Adipocyte (in vitro differentiated cells): ENCODE measurements at regions not wholly inside any gene's neighbourhood (a gene's known extent, or its start where the extent isn't known, plus 50 kb on each side); places are given as distances from the start of the nearest gene placed in this dataset.
"Not testable (repeated sequence)": the region's sequence is repeated elsewhere in the genome, so short reads cannot be mapped to it uniquely, and the experiment has no call there.

Experiments used
- DNase-seq: peaks from one replicate; pipeline ENCODE4 v3.0.0-alpha.2; 2015; ENCODE audit warnings: low read depth
- H3K27me3 ChIP-seq: replicated peaks from 2 replicates; pipeline ENCODE4 v1.7.0; 2013; ENCODE audit warnings: mild to moderate bottlenecking, low read length, moderate library complexity; ENCODE audit not compliant: control insufficient read depth, insufficient read depth
- H3K36me3 ChIP-seq: 2 replicates; pipeline ENCODE4 v1.7.0; 2013; ENCODE audit warnings: low read length, mild to moderate bottlenecking, moderate library complexity; ENCODE audit not compliant: control insufficient read depth, insufficient read depth, severe bottlenecking
- H3K4me1 ChIP-seq: 2 replicates; pipeline ENCODE4 v1.7.0; 2013; ENCODE audit warnings: mild to moderate bottlenecking, low read length, moderate library complexity; ENCODE audit not compliant: control insufficient read depth, insufficient read depth
- H3K4me3 ChIP-seq: 2 replicates; pipeline ENCODE4 v1.7.0; 2013; ENCODE audit warnings: mild to moderate bottlenecking, low read length, moderate library complexity
- H3K9ac ChIP-seq: 2 replicates; pipeline ENCODE4 v1.7.0; 2013; ENCODE audit warnings: mild to moderate bottlenecking, low read length, moderate library complexity
- H3K9me3 ChIP-seq: 2 replicates; pipeline ENCODE4 v1.7.0; 2013; ENCODE audit warnings: mild to moderate bottlenecking, low read length, moderate library complexity; ENCODE audit not compliant: control insufficient read depth

GRCh38 chr14:56057071-56057741 is 61.0 kb upstream of the PELI2 start:
- Histone ChIP-seq H3K4me1 (no peaks in the 10 kb centered on the region), H3K4me3 (no peak overlapping the region), H3K9me3 (no peaks in the 10 kb centered on the region), H3K36me3 (no peaks in the 10 kb centered on the region), H3K27me3 (peaks cover 6% of the 10 kb centered on the region), H3K9ac (no peak overlapping the region)
- DNase-seq, result no peak

DNA sequence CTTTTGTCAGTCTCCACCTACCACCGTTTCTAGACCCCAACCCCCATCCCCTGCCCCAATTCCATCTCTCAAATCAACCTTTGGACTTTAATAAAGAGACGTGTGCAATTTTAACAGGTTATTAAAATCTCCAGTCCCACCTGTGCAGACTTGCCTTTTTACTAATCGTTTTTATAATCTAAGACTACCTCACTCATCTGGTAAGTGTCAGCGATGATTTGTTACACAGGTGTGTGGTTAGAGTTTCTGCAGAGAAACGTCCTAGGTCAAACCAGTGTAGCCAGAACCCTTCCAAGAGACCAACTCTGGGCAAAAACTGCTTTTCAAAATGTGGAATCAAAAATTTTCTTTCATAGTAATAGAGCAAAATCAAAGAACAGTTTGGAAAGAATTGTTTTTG is 60.4 kb upstream of the PELI2 start:
- no peak for DNase-seq
- Histone ChIP-seq H3K9me3 (no peaks in the 10 kb centered on the region), H3K4me1 (no peaks in the 10 kb centered on the region), H3K4me3 (no peak overlapping the region), H3K36me3 (no peaks in the 10 kb centered on the region), H3K9ac (no peak overlapping the region), H3K27me3 (peaks cover 6% of the 10 kb centered on the region)

DNA sequence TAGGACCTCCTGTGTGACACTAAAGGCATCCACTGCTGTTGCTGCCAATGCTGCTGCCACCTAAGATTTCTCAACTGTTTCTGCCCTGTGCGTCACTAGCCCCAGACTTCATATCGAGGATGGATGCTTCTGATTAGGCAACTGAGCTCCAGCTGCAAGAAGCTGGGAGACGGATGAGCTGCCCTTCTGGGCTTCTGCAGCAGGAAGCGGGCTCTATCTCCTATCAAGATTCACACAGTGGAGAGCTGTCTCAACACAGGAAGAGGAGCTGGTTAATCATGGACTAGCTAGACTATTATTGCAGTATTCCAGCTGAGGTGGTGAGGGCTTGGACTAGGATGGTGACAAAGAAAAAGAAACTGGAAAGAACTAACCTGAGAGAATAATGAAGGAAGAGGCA is 59.2 kb upstream of the PELI2 start:
- Histone ChIP-seq H3K27me3 (peaks cover 6% of the 10 kb centered on the region), H3K9ac (no peak overlapping the region), H3K4me3 (no peak overlapping the region), H3K4me1 (no peaks in the 10 kb centered on the region), H3K36me3 (no peaks in the 10 kb centered on the region), H3K9me3 (no peaks in the 10 kb centered on the region)
- no peak for DNase-seq

DNA sequence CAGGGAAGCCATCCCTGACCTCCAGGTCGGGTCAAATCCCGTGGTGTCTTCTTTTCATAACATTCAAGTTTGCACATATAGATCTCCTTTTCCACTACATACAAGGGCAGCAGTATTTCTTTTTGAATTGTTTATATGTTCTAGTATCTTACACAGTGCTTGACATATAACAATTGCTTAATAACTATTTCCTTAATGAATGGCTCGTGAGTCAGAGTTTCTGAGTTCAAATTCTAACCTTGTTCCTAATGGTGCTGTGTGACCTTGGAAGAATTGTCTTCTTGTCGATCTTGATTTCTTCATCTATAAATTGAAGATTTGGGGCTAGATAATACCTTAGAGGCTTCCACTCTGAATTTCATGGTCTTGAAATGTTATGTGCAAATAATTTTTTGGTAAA is 57.2 kb upstream of the PELI2 start:
- H3K27me3 ChIP-seq, result peaks cover 10% of the 10 kb centered on the region
- no peaks in the 10 kb centered on the region for H3K9me3 ChIP-seq
- H3K9ac ChIP-seq, result no peak overlapping the region
- DNase-seq, result no peak
- no peaks in the 10 kb centered on the region for H3K4me1 ChIP-seq
- no peak overlapping the region for H3K4me3 ChIP-seq
- H3K36me3 ChIP-seq, result no peaks in the 10 kb centered on the region

DNA sequence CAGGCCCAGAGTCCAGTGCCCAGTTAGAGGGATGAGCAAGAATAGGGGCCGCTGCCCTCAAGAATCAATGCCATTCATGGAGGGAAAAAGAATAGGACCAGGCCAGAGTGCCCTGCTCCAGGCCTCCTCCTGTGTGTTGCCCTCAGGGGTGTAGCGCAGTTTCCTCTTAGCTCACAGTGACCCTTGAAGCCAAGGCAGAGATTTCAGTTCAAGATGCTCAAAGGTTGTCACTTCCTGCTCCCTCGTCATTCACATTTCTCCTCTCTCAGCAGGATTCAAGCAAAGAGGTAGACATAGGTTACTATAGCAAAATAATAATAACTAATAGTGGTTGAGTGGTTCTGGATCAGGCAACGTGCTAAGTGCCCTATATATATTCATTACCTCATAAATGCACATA is 55.1 kb upstream of the PELI2 start:
- Histone ChIP-seq H3K9me3 (no peaks in the 10 kb centered on the region), H3K4me1 (no peaks in the 10 kb centered on the region), H3K9ac (no peak overlapping the region), H3K4me3 (no peak overlapping the region), H3K27me3 (peaks cover 7% of the 10 kb centered on the region), H3K36me3 (no peaks in the 10 kb centered on the region)
- DNase-seq, result no peak

DNA sequence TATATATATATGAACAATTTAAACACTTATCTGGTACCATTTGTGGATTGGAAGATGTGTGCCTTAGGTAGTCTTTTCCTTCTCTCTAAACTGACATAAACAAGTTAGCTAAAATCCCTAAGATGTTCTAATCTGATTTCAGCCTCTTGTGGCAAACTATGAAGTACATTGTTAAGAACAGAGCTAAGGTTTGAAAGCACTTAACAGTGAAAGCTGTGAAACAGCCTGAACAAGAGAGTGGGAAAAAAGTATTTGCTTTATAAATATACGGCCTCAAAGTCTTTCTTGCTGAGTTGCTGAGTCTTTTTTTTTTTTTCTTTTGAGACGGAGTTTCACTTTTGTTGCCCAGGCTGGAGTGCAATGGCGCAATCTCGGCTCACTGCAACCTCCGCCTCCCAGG is 53.7 kb upstream of the PELI2 start:
- H3K9ac ChIP-seq, result no peak overlapping the region

DNA sequence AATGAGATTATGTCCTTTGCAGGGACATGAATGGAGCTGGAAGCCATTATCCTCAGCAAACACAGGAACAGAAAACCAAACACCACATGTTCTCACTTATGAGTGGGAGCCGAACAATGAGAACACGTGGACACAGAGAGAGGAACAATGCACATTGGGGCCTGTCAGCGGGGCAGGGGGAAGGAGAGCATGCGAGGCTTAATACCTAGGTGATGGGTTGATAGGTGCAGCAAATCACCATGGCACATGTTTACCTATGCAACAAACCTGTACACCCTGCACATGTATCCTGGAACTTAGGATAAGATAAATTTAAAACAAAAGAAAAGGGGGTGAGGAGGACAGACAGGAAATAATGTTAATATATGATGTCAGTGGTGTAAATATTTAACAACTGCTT is 53.0 kb upstream of the PELI2 start:
- not testable (repeated sequence) for H3K9ac ChIP-seq, H3K9me3 ChIP-seq, H3K4me3 ChIP-seq, H3K36me3 ChIP-seq, H3K4me1 ChIP-seq, H3K27me3 ChIP-seq, DNase-seq

More for the DNA sequence above, 53.7 kb upstream of the PELI2 start:
- Histone ChIP-seq H3K36me3 (no peaks in the 10 kb centered on the region), H3K9me3 (no peaks in the 10 kb centered on the region), H3K27me3 (peaks cover 7% of the 10 kb centered on the region), H3K4me1 (no peaks in the 10 kb centered on the region), H3K4me3 (no peak overlapping the region)
- no peak for DNase-seq

DNA sequence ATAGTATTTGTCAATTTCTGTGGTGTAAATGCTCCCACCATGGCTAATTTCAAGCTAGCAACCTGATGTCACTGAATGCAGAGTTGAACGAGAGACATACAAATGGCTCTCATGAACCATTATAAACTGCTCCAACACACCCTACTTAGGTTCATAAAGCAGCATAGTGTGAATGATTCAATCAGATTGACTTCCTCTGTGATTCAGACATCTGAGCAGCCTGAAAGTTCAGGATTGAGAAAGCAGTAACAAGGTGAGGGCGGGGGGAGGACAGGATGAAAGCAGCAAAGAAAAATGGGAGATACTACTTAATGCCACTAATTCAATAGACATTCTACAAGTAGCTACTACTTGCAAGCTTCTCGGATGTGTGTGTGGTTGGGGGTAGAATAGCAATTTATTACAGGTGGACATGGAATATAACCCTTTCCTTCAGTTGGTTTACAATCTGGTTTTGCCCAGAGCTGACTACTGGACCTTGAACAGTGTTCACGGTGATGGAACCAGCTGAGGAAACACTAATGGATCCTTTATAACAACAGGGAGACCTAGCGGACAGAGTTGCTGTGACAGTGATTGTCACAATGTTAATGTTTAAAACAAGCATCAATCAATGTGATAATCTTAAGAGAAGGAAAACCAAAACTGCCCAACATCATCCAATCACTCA is 52.5 kb upstream of the PELI2 start:
- no peak overlapping the region for H3K4me3 ChIP-seq
- H3K36me3 ChIP-seq, result no peaks in the 10 kb centered on the region
- no peak overlapping the region for H3K9ac ChIP-seq
- peaks cover 6% of the 10 kb centered on the region for H3K27me3 ChIP-seq
- DNase-seq, result no peak
- H3K4me1 ChIP-seq, result no peaks in the 10 kb centered on the region
- no peaks in the 10 kb centered on the region for H3K9me3 ChIP-seq
